ENCODE measurements at regions not wholly inside any gene's neighbourhood (a gene's known extent, or its start where the extent isn't known, plus 50 kb on each side); places are given as distances from the start of the nearest gene placed in this dataset.

- H3K9me3 ChIP-seq (ENCODE audit: control insufficient read depth, low read depth, low read length), result no peaks in the 10 kb centered on the region
- WGBS (ENCODE audit: insufficient coverage, low lambda C conversion rate), result 83% methylated on average over 1 of the region's 3 CpGs
- no peak overlapping the region for H3K4me3 ChIP-seq (ENCODE audit: low read length)
- no peaks in the 10 kb centered on the region for H3K4me1 ChIP-seq (ENCODE audit: control insufficient read depth, insufficient read depth, low read length)
- no peaks in the 10 kb centered on the region for H3K36me3 ChIP-seq (ENCODE audit: control insufficient read depth, insufficient read depth, low read length)
- H3K27me3 ChIP-seq (ENCODE audit: control insufficient read depth, insufficient read depth, low read length), result no peaks in the 10 kb centered on the region
- H3K27ac ChIP-seq (ENCODE audit: low read length), result no peak overlapping the region
- no peak for DNase-seq
These were observed 306.1 kb downstream of the NOL4 start for GRCh38 chr18:33918571-33918970.

- no peak overlapping the region for H3K27ac ChIP-seq (ENCODE audit: low read length)
- H3K4me1 ChIP-seq (ENCODE audit: control insufficient read depth, insufficient read depth, low read length), result no peaks in the 10 kb centered on the region
- no peak for DNase-seq
- H3K36me3 ChIP-seq (ENCODE audit: control insufficient read depth, insufficient read depth, low read length), result no peaks in the 10 kb centered on the region
- no CpG with 5 or more reads among the region's 4 CpGs for WGBS (ENCODE audit: insufficient coverage, low lambda C conversion rate)
- no peaks in the 10 kb centered on the region for H3K9me3 ChIP-seq (ENCODE audit: control insufficient read depth, low read depth, low read length)
- no peak overlapping the region for H3K4me3 ChIP-seq (ENCODE audit: low read length)
- no peaks in the 10 kb centered on the region for H3K27me3 ChIP-seq (ENCODE audit: control insufficient read depth, insufficient read depth, low read length)
These were observed 308.5 kb downstream of the NOL4 start for GRCh38 chr18:33916200-33916599.

GRCh38 chr18:33914399-33914798 is 310.3 kb downstream of the NOL4 start:
- H3K4me3 ChIP-seq (ENCODE audit: low read length), result no peak overlapping the region
- DNase-seq, result no peak
- no peaks in the 10 kb centered on the region for H3K27me3 ChIP-seq (ENCODE audit: control insufficient read depth, insufficient read depth, low read length)
- no peak overlapping the region for H3K27ac ChIP-seq (ENCODE audit: low read length)
- no peaks in the 10 kb centered on the region for H3K9me3 ChIP-seq (ENCODE audit: control insufficient read depth, low read depth, low read length)
- no peaks in the 10 kb centered on the region for H3K36me3 ChIP-seq (ENCODE audit: control insufficient read depth, insufficient read depth, low read length)
- H3K4me1 ChIP-seq (ENCODE audit: control insufficient read depth, insufficient read depth, low read length), result no peaks in the 10 kb centered on the region

- H3K27ac ChIP-seq (ENCODE audit: low read length), result no peak overlapping the region
- DNase-seq, result no peak
- peaks cover 6% of the 10 kb centered on the region for H3K9me3 ChIP-seq (ENCODE audit: control insufficient read depth, low read depth, low read length)
- WGBS (ENCODE audit: insufficient coverage, low lambda C conversion rate), result no CpG with 5 or more reads among the region's 4 CpGs
- no peaks in the 10 kb centered on the region for H3K36me3 ChIP-seq (ENCODE audit: control insufficient read depth, insufficient read depth, low read length)
- H3K4me3 ChIP-seq (ENCODE audit: low read length), result no peak overlapping the region
- H3K27me3 ChIP-seq (ENCODE audit: control insufficient read depth, insufficient read depth, low read length), result no peaks in the 10 kb centered on the region
- no peaks in the 10 kb centered on the region for H3K4me1 ChIP-seq (ENCODE audit: control insufficient read depth, insufficient read depth, low read length)
These were observed 318.7 kb downstream of the NOL4 start for GRCh38 chr18:33906046-33906445.

GRCh38 chr18:33901894-33902512 is 322.7 kb downstream of the NOL4 start:
- Histone ChIP-seq H3K27ac (ENCODE audit: low read length) (no peak overlapping the region), H3K36me3 (ENCODE audit: control insufficient read depth, insufficient read depth, low read length) (no peaks in the 10 kb centered on the region), H3K4me1 (ENCODE audit: control insufficient read depth, insufficient read depth, low read length) (no peaks in the 10 kb centered on the region), H3K27me3 (ENCODE audit: control insufficient read depth, insufficient read depth, low read length) (no peaks in the 10 kb centered on the region), H3K9me3 (ENCODE audit: control insufficient read depth, low read depth, low read length) (peaks cover 6% of the 10 kb centered on the region), H3K4me3 (ENCODE audit: low read length) (no peak overlapping the region)
- 100% methylated on average over 1 of the region's 1 CpG for WGBS (ENCODE audit: insufficient coverage, low lambda C conversion rate)
- no peak for DNase-seq

GRCh38 chr18:33900638-33901037 is 322.6 kb downstream of the ASXL3 start:
- no CpG with 5 or more reads among the region's 1 CpG for WGBS (ENCODE audit: insufficient coverage, low lambda C conversion rate)

GRCh38 chr18:33898427-33898826 is 320.4 kb downstream of the ASXL3 start:
- 88% methylated on average over 1 of the region's 2 CpGs for WGBS (ENCODE audit: insufficient coverage, low lambda C conversion rate)

More at GRCh38 chr18:33900638-33901037, 322.6 kb downstream of the ASXL3 start:
- Histone ChIP-seq H3K27ac (ENCODE audit: low read length) (no peak overlapping the region), H3K36me3 (ENCODE audit: control insufficient read depth, insufficient read depth, low read length) (no peaks in the 10 kb centered on the region), H3K27me3 (ENCODE audit: control insufficient read depth, insufficient read depth, low read length) (no peaks in the 10 kb centered on the region), H3K4me3 (ENCODE audit: low read length) (no peak overlapping the region), H3K9me3 (ENCODE audit: control insufficient read depth, low read depth, low read length) (peaks cover 6% of the 10 kb centered on the region), H3K4me1 (ENCODE audit: control insufficient read depth, insufficient read depth, low read length) (no peaks in the 10 kb centered on the region)
- no peak for DNase-seq

GRCh38 chr18:33878213-33878612 is 300.2 kb downstream of the ASXL3 start:
- Histone ChIP-seq H3K9me3 (ENCODE audit: control insufficient read depth, low read depth, low read length) (no peaks in the 10 kb centered on the region), H3K4me1 (ENCODE audit: control insufficient read depth, insufficient read depth, low read length) (peaks cover 3% of the 10 kb centered on the region), H3K27ac (ENCODE audit: low read length) (no peak overlapping the region), H3K27me3 (ENCODE audit: control insufficient read depth, insufficient read depth, low read length) (no peaks in the 10 kb centered on the region), H3K36me3 (ENCODE audit: control insufficient read depth, insufficient read depth, low read length) (no peaks in the 10 kb centered on the region), H3K4me3 (ENCODE audit: low read length) (no peak overlapping the region)
- no peak for DNase-seq
- WGBS (ENCODE audit: insufficient coverage, low lambda C conversion rate), result 86% methylated on average over 1 of the region's 1 CpG

More at GRCh38 chr18:33898427-33898826, 320.4 kb downstream of the ASXL3 start:
- Histone ChIP-seq H3K27me3 (ENCODE audit: control insufficient read depth, insufficient read depth, low read length) (no peaks in the 10 kb centered on the region), H3K9me3 (ENCODE audit: control insufficient read depth, low read depth, low read length) (peaks cover 6% of the 10 kb centered on the region), H3K36me3 (ENCODE audit: control insufficient read depth, insufficient read depth, low read length) (no peaks in the 10 kb centered on the region), H3K4me3 (ENCODE audit: low read length) (no peak overlapping the region), H3K4me1 (ENCODE audit: control insufficient read depth, insufficient read depth, low read length) (no peaks in the 10 kb centered on the region), H3K27ac (ENCODE audit: low read length) (no peak overlapping the region)
- no peak for DNase-seq

GRCh38 chr18:33875029-33875565 is 297.1 kb downstream of the ASXL3 start:
- Histone ChIP-seq H3K4me1 (ENCODE audit: control insufficient read depth, insufficient read depth, low read length) (peaks cover 11% of the 10 kb centered on the region), H3K27ac (ENCODE audit: low read length) (no peak overlapping the region), H3K4me3 (ENCODE audit: low read length) (no peak overlapping the region), H3K9me3 (ENCODE audit: control insufficient read depth, low read depth, low read length) (no peaks in the 10 kb centered on the region), H3K27me3 (ENCODE audit: control insufficient read depth, insufficient read depth, low read length) (no peaks in the 10 kb centered on the region), H3K36me3 (ENCODE audit: control insufficient read depth, insufficient read depth, low read length) (no peaks in the 10 kb centered on the region)
- peak in 1 of 2 donors; percentile 37 for DNase-seq
- WGBS (ENCODE audit: insufficient coverage, low lambda C conversion rate), result no CpG with 5 or more reads among the region's 2 CpGs

- 60% methylated on average over 1 of the region's 3 CpGs for WGBS (ENCODE audit: insufficient coverage, low lambda C conversion rate)
- DNase-seq, result no peak
- no peaks in the 10 kb centered on the region for H3K9me3 ChIP-seq (ENCODE audit: control insufficient read depth, low read depth, low read length)
- H3K36me3 ChIP-seq (ENCODE audit: control insufficient read depth, insufficient read depth, low read length), result no peaks in the 10 kb centered on the region
- no peak overlapping the region for H3K4me3 ChIP-seq (ENCODE audit: low read length)
- peaks cover 11% of the 10 kb centered on the region for H3K4me1 ChIP-seq (ENCODE audit: control insufficient read depth, insufficient read depth, low read length)
- no peaks in the 10 kb centered on the region for H3K27me3 ChIP-seq (ENCODE audit: control insufficient read depth, insufficient read depth, low read length)
- H3K27ac ChIP-seq (ENCODE audit: low read length), result no peak overlapping the region
These were observed 295.1 kb downstream of the ASXL3 start for GRCh38 chr18:33873112-33873511.

Data from large intestine (tissue), 3 donors.